ENCODE measurements at regions not wholly inside any gene's neighbourhood (a gene's known extent, or its start where the extent isn't known, plus 50 kb on each side); places are given as distances from the start of the nearest gene placed in this dataset.

Small RNA genes lying in the stretch of these regions (small RNA-seq; reads per million reads assigned to genes)
- gene RNU6-463P, result 0 reads per million in 2 experiments

All from right lobe of liver (tissue), 1 donor.